Right atrium auricular region (tissue), 2 donors: ENCODE measurements at regions not wholly inside any gene's neighbourhood (a gene's known extent, or its start where the extent isn't known, plus 50 kb on each side); places are given as distances from the start of the nearest gene placed in this dataset.

Source experiments
- DNase-seq: peaks from one replicate; pipeline ENCODE4 v3.0.0-alpha.2; 2019; ENCODE audit warnings: low spot score
- H3K27ac ChIP-seq, 2 donors: fragments of 200-600 bp; sonication (generic); 1 replicate in 1 of 2; 2 replicates in 1 of 2; pipeline ENCODE4 v1.5.1; 2016 to 2019
- H3K27me3 ChIP-seq, 2 donors: fragments of 200-600 bp; sonication (generic); one replicate each; pipeline versions ENCODE4 v1.5.1 to v1.6.0; 2017 to 2019
- H3K36me3 ChIP-seq: fragments of 200-600 bp; sonication (generic); one replicate; pipeline ENCODE4 v1.5.1; 2016
- H3K4me1 ChIP-seq, 2 donors: fragments of 200-600 bp; sonication (generic); one replicate each; pipeline versions ENCODE4 v1.5.1 to v1.6.0; 2017 to 2019
- H3K4me3 ChIP-seq, 2 donors: fragments of 200-600 bp; sonication (generic); 1 replicate in 1 of 2; 2 replicates in 1 of 2; pipeline ENCODE4 v1.5.1; 2017 to 2019; ENCODE audit warnings: mild to moderate bottlenecking in 1 of 2, moderate library complexity in 1 of 2
- H3K9me3 ChIP-seq, 2 donors: fragments of 200-600 bp; sonication (generic); one replicate each; pipeline ENCODE4 v1.5.1; 2019
- CTCF ChIP-seq, 2 donors: fragments of 200-600 bp; sonication (generic); IDR thresholded peaks; one replicate each; pipeline ENCODE4 v1.5.1; 2019; ENCODE audit warnings: antibody characterized with exemption in 2 of 2

GRCh38 chr13:84672616-84673015 lies 790.3 kb upstream of the SLITRK1 start:
- no peaks in the 10 kb centered on the region for H3K36me3 ChIP-seq
- DNase-seq: no peak
- no peak overlapping the region for H3K4me3 ChIP-seq
- H3K27ac ChIP-seq: no peak overlapping the region
- H3K4me1 ChIP-seq: no peaks in the 10 kb centered on the region
- no peak for TF ChIP-seq CTCF (IDR thresholded peaks at IDR 0.05)
- H3K27me3 ChIP-seq: no peaks in the 10 kb centered on the region
- H3K9me3 ChIP-seq: no peaks in the 10 kb centered on the region

DNA sequence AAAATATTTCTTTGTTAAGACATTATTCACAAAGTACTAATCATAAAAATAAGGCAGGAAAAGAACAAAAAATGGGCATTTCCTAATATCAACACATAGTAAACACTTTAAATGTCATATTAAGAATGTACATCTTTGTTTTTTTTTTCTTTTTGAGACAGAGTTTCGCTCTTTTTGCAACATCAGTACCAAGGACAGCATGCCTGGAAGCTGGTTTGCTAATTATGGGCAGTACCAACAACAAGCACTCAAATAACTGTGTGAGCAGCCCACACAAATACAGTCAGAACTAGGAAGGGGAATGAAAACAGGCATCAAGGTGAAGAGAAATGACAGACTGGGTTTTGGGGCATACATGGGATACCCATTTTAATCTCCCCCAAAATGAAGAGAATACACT lies 788.0 kb upstream of the SLITRK1 start:
- no peak for DNase-seq
- Histone ChIP-seq H3K36me3 (no peaks in the 10 kb centered on the region), H3K4me3 (no peak overlapping the region), H3K4me1 (no peaks in the 10 kb centered on the region), H3K9me3 (no peaks in the 10 kb centered on the region), H3K27ac (no peak overlapping the region), H3K27me3 (no peaks in the 10 kb centered on the region)
- no peak for TF ChIP-seq CTCF (IDR thresholded peaks at IDR 0.05)

GRCh38 chr13:84668637-84669036 lies 786.4 kb upstream of the SLITRK1 start:
- no peak for TF ChIP-seq CTCF (IDR thresholded peaks at IDR 0.05)
- H3K27ac ChIP-seq: no peak overlapping the region
- no peaks in the 10 kb centered on the region for H3K4me1 ChIP-seq
- no peaks in the 10 kb centered on the region for H3K36me3 ChIP-seq
- no peaks in the 10 kb centered on the region for H3K9me3 ChIP-seq
- no peak overlapping the region for H3K4me3 ChIP-seq
- DNase-seq: no peak
- H3K27me3 ChIP-seq: no peaks in the 10 kb centered on the region

- DNase-seq: no peak
- no peaks in the 10 kb centered on the region for H3K4me1 ChIP-seq
- no peak for TF ChIP-seq CTCF (IDR thresholded peaks at IDR 0.05)
- no peaks in the 10 kb centered on the region for H3K36me3 ChIP-seq
- H3K4me3 ChIP-seq: no peak overlapping the region
- H3K27ac ChIP-seq: no peak overlapping the region
- no peaks in the 10 kb centered on the region for H3K27me3 ChIP-seq
- H3K9me3 ChIP-seq: no peaks in the 10 kb centered on the region
Observed at GRCh38 chr13:84662491-84662890, 780.2 kb upstream of the SLITRK1 start.

DNA sequence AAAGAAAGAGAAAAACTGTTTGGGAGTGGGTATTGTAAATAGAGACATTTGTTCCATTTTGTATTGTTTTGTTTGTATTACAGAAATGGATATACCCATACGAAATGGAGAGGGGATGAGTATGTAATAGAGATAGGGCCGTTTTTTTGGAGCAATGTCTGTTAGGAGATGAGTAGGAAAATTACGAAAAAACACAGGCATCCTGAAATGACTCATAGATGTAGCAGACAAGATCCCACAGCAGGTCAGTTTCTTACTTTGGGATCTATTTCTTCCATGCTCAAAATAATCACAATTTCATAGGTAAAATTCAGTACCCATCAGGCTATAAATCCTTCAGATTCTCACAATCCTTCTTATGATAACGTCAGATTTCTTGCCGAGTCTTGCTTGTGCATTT lies 779.4 kb upstream of the SLITRK1 start:
- H3K27ac ChIP-seq: no peak overlapping the region
- H3K4me3 ChIP-seq: no peak overlapping the region
- TF ChIP-seq CTCF (IDR thresholded peaks at IDR 0.05): no peak
- no peak for DNase-seq
- H3K27me3 ChIP-seq: no peaks in the 10 kb centered on the region
- no peaks in the 10 kb centered on the region for H3K4me1 ChIP-seq
- H3K36me3 ChIP-seq: no peaks in the 10 kb centered on the region
- no peaks in the 10 kb centered on the region for H3K9me3 ChIP-seq

DNA sequence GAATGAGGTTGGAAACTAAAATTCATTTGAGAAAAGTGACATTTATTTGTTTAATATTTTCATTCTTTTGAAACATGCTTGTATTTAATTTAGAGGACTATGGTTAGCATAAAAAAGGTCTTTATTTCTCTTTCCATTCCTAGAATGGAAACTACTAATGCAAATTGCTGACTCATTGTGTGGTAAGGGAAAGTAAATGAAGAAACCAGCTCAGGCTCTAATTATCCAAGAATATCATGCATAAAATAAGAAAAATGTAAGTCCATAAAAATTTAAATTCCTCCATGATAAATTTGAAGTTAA lies 777.0 kb upstream of the SLITRK1 start:
- TF ChIP-seq CTCF (IDR thresholded peaks at IDR 0.05): no peak

More for the DNA sequence above, 777.0 kb upstream of the SLITRK1 start:
- H3K27me3 ChIP-seq: no peaks in the 10 kb centered on the region
- H3K9me3 ChIP-seq: no peaks in the 10 kb centered on the region
- no peak overlapping the region for H3K27ac ChIP-seq
- H3K36me3 ChIP-seq: no peaks in the 10 kb centered on the region
- DNase-seq: no peak
- no peaks in the 10 kb centered on the region for H3K4me1 ChIP-seq
- H3K4me3 ChIP-seq: no peak overlapping the region
